ENCODE measurements at regions not wholly inside any gene's neighbourhood (a gene's known extent, or its start where the extent isn't known, plus 50 kb on each side); places are given as distances from the start of the nearest gene placed in this dataset.

DNA sequence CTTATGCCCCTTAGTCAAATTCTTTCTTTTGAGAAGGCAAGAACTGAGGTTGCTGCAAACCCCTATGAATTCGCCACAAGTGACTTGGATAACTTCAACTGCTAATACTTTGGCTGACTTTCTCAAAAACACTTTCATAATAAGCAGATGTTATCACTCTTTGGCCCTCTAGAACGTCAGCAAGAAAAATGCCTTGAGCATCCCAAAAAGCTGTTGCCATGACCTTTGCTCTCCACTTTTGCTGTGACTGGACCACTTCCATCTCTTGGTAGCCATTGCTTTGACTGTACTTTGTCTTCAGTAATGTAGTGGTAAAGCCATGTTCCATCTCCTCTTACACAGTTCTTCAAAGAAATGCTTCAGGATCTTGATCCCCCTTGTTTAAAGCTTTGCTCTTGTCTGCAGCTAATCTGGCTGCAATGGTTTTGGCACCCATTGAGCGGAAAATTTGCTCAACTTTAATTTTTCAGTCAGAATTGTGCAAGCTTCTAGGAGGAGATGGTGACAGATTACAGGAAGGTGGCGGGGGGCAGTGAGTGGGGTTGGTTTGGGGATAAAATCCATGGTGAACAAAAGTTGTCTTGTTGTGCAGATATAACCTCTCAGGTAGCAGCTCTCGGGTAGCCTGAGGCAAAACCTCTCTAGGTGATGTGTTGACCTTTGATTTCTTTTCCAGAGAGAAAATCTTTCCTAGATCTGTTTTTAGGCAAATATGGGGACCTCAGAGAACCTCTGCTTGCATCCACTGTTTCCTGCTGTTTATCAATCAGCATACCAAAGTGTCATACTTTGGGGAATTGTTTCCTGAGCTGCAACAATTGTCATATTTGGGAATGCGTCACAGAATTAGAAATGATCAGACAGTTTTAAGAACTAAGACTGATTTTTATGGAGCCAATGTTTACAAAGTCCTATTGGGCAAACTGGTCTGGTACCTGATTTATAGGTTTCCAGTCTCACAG lies 83.6 kb downstream of the CCR1 start:
- peaks cover 18 to 20% (median 18%) of the 10 kb centered on the region in 3 donors for H3K27me3 Mint-ChIP-seq

DNA sequence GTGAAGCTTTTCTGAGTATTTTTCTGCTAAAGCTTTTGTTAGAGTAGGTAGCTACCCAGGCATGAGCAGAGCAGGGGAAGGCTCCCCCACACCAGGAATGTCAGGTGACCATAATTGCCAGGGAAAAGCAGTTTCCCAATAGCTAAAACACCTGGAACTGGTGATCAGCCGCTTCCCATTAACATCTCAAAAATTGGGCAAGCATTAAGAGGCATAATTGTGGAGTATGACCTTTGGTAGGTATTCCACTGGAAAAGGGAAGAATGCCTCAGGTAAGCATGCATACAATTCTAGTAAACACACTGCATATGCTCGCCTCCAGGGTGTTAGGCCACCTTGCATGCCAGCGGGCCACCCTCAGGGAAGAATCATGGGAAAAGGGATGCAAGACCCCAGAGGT lies 84.5 kb downstream of the CCR1 start:
- peaks cover 0 to 5% (median 2%) of the 10 kb centered on the region in 7 donors for H3K9me3 Mint-ChIP-seq
- no peak overlapping the region for H3K27ac Mint-ChIP-seq
- H3K36me3 Mint-ChIP-seq: peaks cover 0 to 8% of the 10 kb centered on the region in 2 donors
- no peak overlapping the region for H3K4me3 Mint-ChIP-seq
- ATAC-seq (ENCODE audit: low read depth in 2 of 2): no peak
- no peak for DNase-seq
- no peaks in the 10 kb centered on the region for H3K4me1 Mint-ChIP-seq
- peaks cover 18 to 21% (median 19%) of the 10 kb centered on the region in 3 donors for H3K27me3 Mint-ChIP-seq

More for the DNA sequence above, 83.6 kb downstream of the CCR1 start:
- DNase-seq (no peak), ATAC-seq (ENCODE audit: low read depth in 2 of 2) (no peak)
- peaks cover 0 to 5% (median 2%) of the 10 kb centered on the region in 7 donors for H3K9me3 Mint-ChIP-seq
- H3K4me1 Mint-ChIP-seq: peaks cover 0 to 3% (median 0%) of the 10 kb centered on the region in 3 donors
- no peak overlapping the region for H3K4me3 Mint-ChIP-seq
- H3K36me3 Mint-ChIP-seq: peaks cover 0 to 8% of the 10 kb centered on the region in 2 donors
- no peak overlapping the region for H3K27ac Mint-ChIP-seq

DNA sequence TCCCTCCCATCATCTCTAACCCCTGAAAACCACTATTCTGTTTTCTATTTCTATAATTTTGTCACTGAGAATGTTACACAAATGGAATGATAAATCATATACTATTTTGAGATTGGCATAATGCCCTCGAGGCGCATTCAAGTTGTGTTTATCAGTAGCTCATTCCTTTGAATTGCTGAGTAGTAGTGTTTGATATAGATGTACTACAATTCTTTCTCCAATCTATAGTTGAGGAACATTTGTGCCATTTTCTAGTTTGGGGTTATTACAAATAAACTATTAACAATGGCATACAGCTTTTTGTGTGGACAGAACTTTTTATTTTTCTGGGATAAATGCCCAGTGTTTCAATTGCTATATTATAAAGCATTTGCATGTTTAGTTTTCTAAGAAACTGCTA lies 86.0 kb downstream of the CCR1 start:
- DNase-seq: no peak
- H3K27me3 Mint-ChIP-seq: peaks cover 18 to 21% (median 19%) of the 10 kb centered on the region in 3 donors

DNA sequence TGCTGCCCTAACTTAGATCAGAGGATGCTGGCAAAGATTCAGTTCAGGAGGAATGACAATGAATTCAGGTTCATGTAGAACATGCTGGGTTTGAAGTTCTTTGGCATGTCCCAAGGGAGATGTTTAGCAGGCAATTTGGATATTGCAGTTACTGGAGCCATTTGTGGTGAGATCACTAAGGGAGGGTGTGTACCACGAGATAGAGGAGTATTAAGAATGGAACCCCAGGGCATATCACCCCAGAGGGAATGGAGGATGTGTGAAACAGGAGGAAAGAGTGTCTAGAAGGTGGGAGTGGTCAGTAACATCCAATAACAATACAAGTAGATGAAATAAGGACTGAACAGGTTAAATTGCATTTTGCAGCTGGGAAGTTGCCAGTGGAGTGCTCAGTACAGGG lies 87.1 kb downstream of the CCR1 start:
- Mint-ChIP-seq H3K27ac (no peak overlapping the region), H3K4me1 (no peaks in the 10 kb centered on the region), H3K27me3 (peaks cover 18 to 21% (median 19%) of the 10 kb centered on the region in 3 donors), H3K9me3 (peaks cover 0 to 5% (median 2%) of the 10 kb centered on the region in 7 donors), H3K4me3 (no peak overlapping the region), H3K36me3 (peaks cover 0 to 8% of the 10 kb centered on the region in 2 donors)
- no peak for DNase-seq
- ATAC-seq (ENCODE audit: low read depth in 2 of 2): no peak

More for the DNA sequence above, 86.0 kb downstream of the CCR1 start:
- no peak overlapping the region for H3K4me3 Mint-ChIP-seq
- no peak overlapping the region for H3K27ac Mint-ChIP-seq
- no peaks in the 10 kb centered on the region for H3K4me1 Mint-ChIP-seq
- H3K9me3 Mint-ChIP-seq: peaks cover 0 to 5% (median 2%) of the 10 kb centered on the region in 7 donors
- peaks cover 0 to 8% of the 10 kb centered on the region in 2 donors for H3K36me3 Mint-ChIP-seq
- no peak for ATAC-seq (ENCODE audit: low read depth in 2 of 2)

DNA sequence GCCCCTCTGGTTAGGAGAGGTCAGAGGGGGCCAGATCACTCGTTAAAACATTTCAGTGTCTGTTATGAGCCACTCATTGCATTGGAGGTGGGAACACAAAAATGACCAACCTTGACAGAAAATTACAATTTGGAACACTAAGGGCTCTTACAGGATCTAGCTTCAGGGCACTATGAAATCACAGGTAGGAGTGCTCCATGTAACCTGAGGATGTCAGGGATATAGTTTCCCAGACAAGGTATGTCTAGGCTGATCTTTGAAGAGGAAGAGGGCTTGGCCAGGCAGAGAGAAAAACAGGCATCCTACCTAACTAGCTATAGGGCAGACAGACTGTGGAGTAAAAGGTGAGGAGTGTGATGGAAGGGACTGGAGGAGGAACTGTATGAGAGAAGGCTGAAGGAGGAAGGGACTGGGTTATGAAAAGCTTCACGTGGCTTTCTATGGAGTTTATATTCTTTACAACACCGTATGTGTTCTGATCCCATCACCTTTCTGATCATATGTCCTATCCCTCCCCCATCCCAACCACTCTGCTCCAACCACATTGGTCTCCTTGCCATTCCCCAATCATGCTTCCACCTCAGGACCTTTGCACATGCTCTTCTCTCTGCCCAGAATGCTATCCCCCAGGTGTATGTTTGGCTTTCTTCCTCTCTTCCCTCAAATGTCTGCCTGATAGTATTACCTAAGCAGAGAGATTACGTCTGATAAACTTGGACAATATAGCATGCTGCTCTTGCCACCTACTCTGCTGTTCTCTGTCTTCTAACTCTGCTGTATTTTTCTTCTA lies 88.2 kb downstream of the CCR1 start:
- Mint-ChIP-seq H3K36me3 (peaks cover 0 to 8% of the 10 kb centered on the region in 2 donors), H3K27ac (peak overlapping the region in 1 of 6 donors; percentile 7), H3K27me3 (peaks cover 18 to 21% (median 19%) of the 10 kb centered on the region in 3 donors), H3K4me3 (no peak overlapping the region), H3K9me3 (peaks cover 0 to 5% (median 2%) of the 10 kb centered on the region in 7 donors), H3K4me1 (no peaks in the 10 kb centered on the region)
- ATAC-seq (ENCODE audit: low read depth in 2 of 2): no peak
- DNase-seq: no peak

DNA sequence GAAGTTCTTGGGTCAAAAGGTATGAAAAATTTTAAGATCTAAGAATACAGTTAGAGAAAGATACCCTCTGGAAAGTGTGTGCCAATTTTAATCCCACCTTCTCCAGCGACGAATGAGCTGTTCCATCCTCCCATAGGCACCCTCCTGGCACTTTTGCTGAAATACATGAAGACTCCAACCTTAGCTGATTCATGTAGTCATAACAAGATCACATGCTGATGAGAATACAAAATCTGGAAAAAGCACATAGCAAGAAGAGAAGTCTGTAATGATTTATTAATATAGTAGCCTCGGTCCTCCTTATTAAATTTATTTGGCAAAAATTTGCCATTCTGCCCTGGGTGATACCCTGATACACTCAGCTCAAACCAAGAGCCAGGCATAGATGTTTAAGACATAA lies 88.9 kb downstream of the CCR1 start:
- peaks cover 0 to 5% (median 2%) of the 10 kb centered on the region in 7 donors for H3K9me3 Mint-ChIP-seq
- no peak overlapping the region for H3K4me3 Mint-ChIP-seq
- no peaks in the 10 kb centered on the region for H3K4me1 Mint-ChIP-seq
- peaks cover 0 to 8% of the 10 kb centered on the region in 2 donors for H3K36me3 Mint-ChIP-seq
- H3K27ac Mint-ChIP-seq: no peak overlapping the region
- H3K27me3 Mint-ChIP-seq: peaks cover 18 to 21% (median 19%) of the 10 kb centered on the region in 3 donors
- DNase-seq: no peak
- no peak for ATAC-seq (ENCODE audit: low read depth in 2 of 2)

DNA sequence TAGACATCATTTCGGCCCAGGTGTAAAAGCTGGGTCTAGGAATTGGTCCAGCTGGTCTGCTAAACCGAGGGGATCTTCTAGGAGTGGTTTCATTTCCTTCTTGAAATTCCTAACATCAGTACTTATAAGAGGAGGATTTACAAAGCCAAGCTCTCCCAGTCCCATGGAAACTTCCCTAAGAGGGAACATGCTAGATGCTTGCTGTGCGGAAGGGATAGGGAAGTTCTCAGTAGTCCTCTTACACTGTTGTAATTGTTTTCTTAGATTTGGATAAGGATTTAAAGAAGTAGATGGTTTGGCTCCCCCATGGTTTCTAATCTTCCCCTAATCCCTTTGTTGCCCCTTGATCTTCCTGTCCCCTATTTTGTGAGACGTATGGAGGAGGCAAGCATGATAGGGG lies 89.7 kb upstream of the XCR1 start:
- Mint-ChIP-seq H3K27me3 (peaks cover 18 to 21% (median 19%) of the 10 kb centered on the region in 3 donors), H3K4me1 (no peaks in the 10 kb centered on the region), H3K27ac (no peak overlapping the region), H3K4me3 (no peak overlapping the region), H3K36me3 (peaks cover 0 to 8% of the 10 kb centered on the region in 2 donors), H3K9me3 (peaks cover 0 to 5% (median 2%) of the 10 kb centered on the region in 7 donors)
- ATAC-seq (ENCODE audit: low read depth in 2 of 2): no peak
- DNase-seq: no peak

DNA sequence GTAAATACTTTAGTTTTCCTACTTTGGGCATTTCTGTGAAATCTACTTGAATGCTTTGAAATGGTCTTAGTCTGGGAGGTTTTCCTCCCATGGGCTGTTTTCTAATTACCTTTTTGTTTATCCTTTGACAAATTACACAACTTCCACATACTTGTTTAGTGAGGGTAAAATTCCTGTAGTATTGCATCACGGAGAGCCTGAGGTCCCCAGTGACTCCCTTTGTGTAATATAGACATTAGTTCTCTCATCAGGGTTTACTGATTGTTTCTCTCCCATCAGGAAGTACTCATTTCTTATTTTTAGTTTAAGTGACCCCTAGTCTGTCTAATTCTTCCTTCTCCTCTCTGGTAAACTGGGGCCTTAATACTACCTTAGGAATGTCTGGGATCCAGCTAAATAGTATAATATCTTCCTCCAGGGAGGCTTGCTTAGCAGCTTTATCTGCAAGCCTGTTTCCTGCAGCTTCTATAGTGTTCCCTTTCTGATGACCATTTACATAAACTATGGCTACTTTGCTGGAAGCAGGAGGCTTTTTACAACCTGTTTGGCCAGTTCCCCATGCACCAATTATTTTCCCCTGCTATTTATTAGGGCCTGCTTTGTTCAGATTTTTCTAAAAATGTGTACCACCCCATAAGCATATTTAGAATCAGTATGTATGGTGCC lies 87.2 kb upstream of the XCR1 start:
- ATAC-seq (ENCODE audit: low read depth in 2 of 2) (no peak), DNase-seq (no peak)
- Mint-ChIP-seq H3K27me3 (peaks cover 0 to under 1% (median under 1%) of the 10 kb centered on the region in 3 donors), H3K36me3 (no peaks in the 10 kb centered on the region), H3K9me3 (no peaks in the 10 kb centered on the region), H3K4me3 (no peak overlapping the region), H3K27ac (peak overlapping the region in 1 of 6 donors; percentile 15), H3K4me1 (peaks cover 0 to 15% (median 4%) of the 10 kb centered on the region in 3 donors)

DNA sequence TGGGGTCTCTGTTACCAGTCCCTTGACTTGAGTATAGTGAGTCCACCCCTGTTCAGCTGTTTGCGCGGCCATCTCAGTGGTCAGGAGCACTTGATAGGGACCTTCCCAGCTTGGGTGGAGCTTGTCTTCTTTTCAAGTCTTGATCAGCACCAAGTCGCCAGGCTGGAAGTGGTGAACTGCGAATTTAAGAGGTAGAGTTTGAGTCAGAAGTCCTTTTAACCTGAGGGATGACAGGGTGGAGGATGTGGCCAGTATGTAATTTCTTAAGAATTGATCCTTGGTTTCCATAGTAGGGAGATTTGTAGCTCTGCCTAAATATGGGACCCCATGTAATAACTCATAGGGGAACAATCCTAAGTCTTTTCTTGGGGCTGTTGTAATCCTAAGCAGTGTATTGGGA lies 86.3 kb upstream of the XCR1 start:
- DNase-seq: no peak
- no peak overlapping the region for H3K4me3 Mint-ChIP-seq
- no peak overlapping the region for H3K27ac Mint-ChIP-seq
- no peaks in the 10 kb centered on the region for H3K9me3 Mint-ChIP-seq
- H3K36me3 Mint-ChIP-seq: no peaks in the 10 kb centered on the region
- H3K4me1 Mint-ChIP-seq: peaks cover 0 to 23% (median 11%) of the 10 kb centered on the region in 3 donors
- no peaks in the 10 kb centered on the region for H3K27me3 Mint-ChIP-seq
- ATAC-seq (ENCODE audit: low read depth in 2 of 2): no peak

DNA sequence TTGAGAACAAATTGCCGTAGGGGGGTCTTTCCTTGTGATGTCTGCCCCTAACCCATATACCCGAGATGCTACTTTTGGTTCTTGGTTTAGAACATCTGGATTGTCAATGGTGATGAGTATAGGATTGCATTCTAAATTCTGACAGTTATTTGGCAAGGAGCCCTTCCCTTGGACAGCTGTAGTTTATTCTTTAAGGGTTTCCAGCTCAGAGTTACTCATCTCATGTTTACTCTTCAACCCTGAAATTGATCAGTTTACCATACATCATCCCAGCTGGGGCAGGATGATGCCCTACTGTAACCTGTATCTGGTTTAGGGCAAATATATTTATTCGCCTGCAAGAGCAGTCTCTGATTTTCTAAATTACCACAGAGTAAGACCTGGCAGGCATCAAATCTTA lies 85.7 kb upstream of the XCR1 start:
- H3K4me3 Mint-ChIP-seq: no peak overlapping the region
- DNase-seq: no peak
- no peaks in the 10 kb centered on the region for H3K9me3 Mint-ChIP-seq
- no peaks in the 10 kb centered on the region for H3K27me3 Mint-ChIP-seq
- no peak overlapping the region for H3K27ac Mint-ChIP-seq
- no peaks in the 10 kb centered on the region for H3K36me3 Mint-ChIP-seq
- ATAC-seq (ENCODE audit: low read depth in 2 of 2): no peak
- peaks cover 0 to 23% (median 14%) of the 10 kb centered on the region in 3 donors for H3K4me1 Mint-ChIP-seq

DNA sequence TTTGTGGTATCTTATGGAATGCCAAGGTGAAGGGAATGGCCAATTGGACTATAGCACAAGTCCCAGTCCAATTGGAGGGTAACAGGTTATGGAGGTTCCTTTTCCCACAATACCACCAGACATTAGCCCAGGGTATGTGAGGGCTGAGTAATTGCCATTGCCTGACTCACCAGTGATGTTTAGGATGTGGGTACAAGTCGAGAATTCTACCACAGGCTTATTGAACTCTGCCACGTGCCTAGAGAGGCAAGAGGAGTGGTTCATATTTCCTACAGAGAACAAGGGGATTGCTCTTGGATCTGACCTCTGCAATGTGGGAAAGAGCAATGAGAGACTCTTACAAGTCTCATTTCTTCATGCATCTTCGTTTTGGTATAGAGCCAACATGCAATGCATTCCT lies 85.0 kb upstream of the XCR1 start:
- H3K4me3 Mint-ChIP-seq: no peak overlapping the region
- peaks cover 0 to 23% (median 18%) of the 10 kb centered on the region in 3 donors for H3K4me1 Mint-ChIP-seq
- DNase-seq (no peak), ATAC-seq (ENCODE audit: low read depth in 2 of 2) (no peak)
- H3K36me3 Mint-ChIP-seq: no peaks in the 10 kb centered on the region
- no peaks in the 10 kb centered on the region for H3K27me3 Mint-ChIP-seq
- H3K27ac Mint-ChIP-seq: peak overlapping the region in 1 of 6 donors; percentile 42
- no peaks in the 10 kb centered on the region for H3K9me3 Mint-ChIP-seq

DNA sequence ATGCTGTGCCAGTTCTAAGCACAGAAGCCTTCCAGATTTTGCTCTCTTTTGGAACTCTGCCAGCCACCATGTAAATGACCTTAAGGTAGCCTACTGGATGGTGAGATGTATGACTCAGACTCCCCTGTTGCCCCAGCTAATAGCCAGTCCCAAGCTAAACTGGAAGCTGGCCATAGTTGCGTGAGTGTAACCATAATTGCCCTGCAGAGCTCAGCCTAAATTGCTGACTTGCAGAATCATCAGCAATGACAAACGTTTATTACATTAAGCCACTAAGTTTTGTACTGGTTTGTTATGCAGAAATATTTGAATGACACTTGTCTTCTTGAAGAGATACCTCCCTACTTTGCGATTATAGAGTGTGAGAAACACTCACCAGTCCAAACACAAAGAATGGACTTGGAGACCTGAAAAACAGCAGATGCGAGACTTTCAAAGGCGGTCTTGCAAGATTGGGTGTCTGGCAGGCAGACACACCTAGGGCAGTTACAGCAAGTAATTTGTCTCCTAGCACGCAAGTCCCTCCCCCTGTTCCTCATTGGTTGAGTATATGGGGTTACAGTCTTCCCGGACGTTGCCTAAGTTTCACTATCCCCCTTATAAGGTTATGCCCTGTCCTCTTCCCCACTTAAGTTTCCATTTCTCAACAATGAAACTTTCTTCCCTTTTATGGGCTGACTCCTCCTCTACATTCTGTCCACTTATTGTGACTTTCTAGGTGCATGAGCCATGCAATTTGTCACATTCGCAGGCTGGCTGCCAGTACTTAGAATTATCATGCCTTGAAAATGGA lies 83.6 kb upstream of the XCR1 start:
- no peaks in the 10 kb centered on the region for H3K36me3 Mint-ChIP-seq
- H3K27me3 Mint-ChIP-seq: no peaks in the 10 kb centered on the region
- H3K4me1 Mint-ChIP-seq: peaks cover 0 to 23% (median 21%) of the 10 kb centered on the region in 3 donors
- no peak overlapping the region for H3K27ac Mint-ChIP-seq
- no peak for DNase-seq
- ATAC-seq (ENCODE audit: low read depth in 2 of 2): no peak
- H3K9me3 Mint-ChIP-seq: no peaks in the 10 kb centered on the region
- H3K4me3 Mint-ChIP-seq: peak overlapping the region in 1 of 8 donors; percentile 37
